ENCODE measurements at regions not wholly inside any gene's neighbourhood (a gene's known extent, or its start where the extent isn't known, plus 50 kb on each side); places are given as distances from the start of the nearest gene placed in this dataset.

- no peak for TF ChIP-seq EZH2 (IDR thresholded peaks at IDR 0.05; ENCODE audit: borderline replicate concordance)
- no peak for TF ChIP-seq CTCF (IDR thresholded peaks at IDR 0.05; ENCODE audit: poor library complexity)
- TF ChIP-seq EZH2phosphoT487 (IDR thresholded peaks at IDR 0.05; ENCODE audit: low read depth, severe bottlenecking, unreplicated experiment) = no peak
Measured at GRCh38 chr17:71682174-71682494, 438.7 kb upstream of the SOX9 start.

All from hepatocyte (in vitro differentiated cells).